OCI-LY1 (cell line): ENCODE measurements at regions not wholly inside any gene's neighbourhood (a gene's known extent, or its start where the extent isn't known, plus 50 kb on each side); places are given as distances from the start of the nearest gene placed in this dataset.

Source experiments
- H2AFZ ChIP-seq: fragments of 200-600 bp; sonication (generic), shearing (Covaris generic); 2 replicates; pipeline ENCODE4 v1.6.0; 2014; ENCODE audit warnings: antibody characterized with exemption, mild to moderate bottlenecking, low read length
- H3F3A ChIP-seq: fragments of 200-600 bp; sonication (generic), shearing (Covaris generic); 2 replicates; pipeline ENCODE4 v1.6.0; 2014; ENCODE audit warnings: mild to moderate bottlenecking, antibody characterized with exemption, low read length, moderate library complexity; ENCODE audit not compliant: insufficient read depth
- H3K27ac ChIP-seq: fragments of 200-600 bp; sonication (generic); 2 replicates; pipeline ENCODE4 v1.5.1; 2014; ENCODE audit warnings: low read length, mixed run types, mild to moderate bottlenecking, low read depth; ENCODE audit not compliant: poor library complexity, severe bottlenecking
- H3K27me3 ChIP-seq: fragments of 200-600 bp; sonication (generic); 2 replicates; pipeline ENCODE4 v1.6.0; 2014; ENCODE audit warnings: antibody characterized with exemption, mild to moderate bottlenecking, low read length, moderate library complexity; ENCODE audit not compliant: insufficient read depth
- H3K36me3 ChIP-seq: fragments of 200-600 bp; sonication (generic); 2 replicates; pipeline ENCODE4 v1.6.1; 2014; ENCODE audit warnings: mild to moderate bottlenecking, antibody characterized with exemption, low read length, moderate library complexity, mixed read lengths; ENCODE audit not compliant: insufficient read depth
- H3K4me1 ChIP-seq: fragments of 200-600 bp; sonication (generic); 2 replicates; pipeline ENCODE4 v1.5.1; 2014; ENCODE audit warnings: mild to moderate bottlenecking, low read length, moderate library complexity; ENCODE audit not compliant: insufficient read depth, severe bottlenecking
- H3K4me2 ChIP-seq: fragments of 200-600 bp; sonication (generic), shearing (Covaris generic); 2 replicates; pipeline ENCODE4 v1.6.1; 2014; ENCODE audit warnings: low read length
- H3K4me3 ChIP-seq: fragments of 200-600 bp; sonication (generic); 2 replicates; pipeline ENCODE4 v1.5.1; 2014; ENCODE audit warnings: low read length, low read depth, mild to moderate bottlenecking, mixed read lengths; ENCODE audit not compliant: poor library complexity, severe bottlenecking
- H3K79me2 ChIP-seq: fragments of 200-600 bp; shearing (Covaris generic); 2 replicates; pipeline ENCODE4 v1.6.1; 2016; ENCODE audit warnings: mixed run types, low read length, mixed read lengths; ENCODE audit not compliant: insufficient read depth
- H3K9ac ChIP-seq: fragments of 200-600 bp; sonication (generic), shearing (Covaris generic); 2 replicates; pipeline ENCODE4 v1.6.1; 2014; ENCODE audit warnings: mild to moderate bottlenecking, low read length, mixed read lengths
- H3K9me2 ChIP-seq: fragments of 200-600 bp; sonication (generic), shearing (Covaris generic); 2 replicates; pipeline ENCODE4 v1.6.1; 2014; ENCODE audit warnings: low read depth, mild to moderate bottlenecking, low read length, mixed read lengths
- H3K9me3 ChIP-seq: fragments of 200-600 bp; shearing (Covaris generic); 2 replicates; pipeline ENCODE4 v1.6.1; 2014; ENCODE audit warnings: low read length, mixed read lengths
- H4K20me1 ChIP-seq: fragments of 200-600 bp; sonication (generic), shearing (Covaris generic); 2 replicates; pipeline ENCODE4 v1.6.0; 2016; ENCODE audit warnings: mild to moderate bottlenecking, low read length; ENCODE audit not compliant: insufficient read depth
- EZH2 ChIP-seq: fragments of 200-600 bp; sonication (generic), shearing (Covaris generic); IDR thresholded peaks from 2 replicates; pipeline ENCODE4 v1.8.0; 2017; ENCODE audit warnings: borderline replicate concordance, mixed run types, mild to moderate bottlenecking, antibody characterized with exemption, low read length, moderate library complexity, mixed read lengths
- TF ChIP-seq, protein P1 (sequence below): fragments of 200-600 bp; sonication (generic), shearing (Covaris generic); IDR thresholded peaks from 2 replicates; pipeline ENCODE4 v1.5.1; 2017; ENCODE audit warnings: mild to moderate bottlenecking, antibody characterized with exemption, low read length, moderate library complexity, mixed read lengths

DNA sequence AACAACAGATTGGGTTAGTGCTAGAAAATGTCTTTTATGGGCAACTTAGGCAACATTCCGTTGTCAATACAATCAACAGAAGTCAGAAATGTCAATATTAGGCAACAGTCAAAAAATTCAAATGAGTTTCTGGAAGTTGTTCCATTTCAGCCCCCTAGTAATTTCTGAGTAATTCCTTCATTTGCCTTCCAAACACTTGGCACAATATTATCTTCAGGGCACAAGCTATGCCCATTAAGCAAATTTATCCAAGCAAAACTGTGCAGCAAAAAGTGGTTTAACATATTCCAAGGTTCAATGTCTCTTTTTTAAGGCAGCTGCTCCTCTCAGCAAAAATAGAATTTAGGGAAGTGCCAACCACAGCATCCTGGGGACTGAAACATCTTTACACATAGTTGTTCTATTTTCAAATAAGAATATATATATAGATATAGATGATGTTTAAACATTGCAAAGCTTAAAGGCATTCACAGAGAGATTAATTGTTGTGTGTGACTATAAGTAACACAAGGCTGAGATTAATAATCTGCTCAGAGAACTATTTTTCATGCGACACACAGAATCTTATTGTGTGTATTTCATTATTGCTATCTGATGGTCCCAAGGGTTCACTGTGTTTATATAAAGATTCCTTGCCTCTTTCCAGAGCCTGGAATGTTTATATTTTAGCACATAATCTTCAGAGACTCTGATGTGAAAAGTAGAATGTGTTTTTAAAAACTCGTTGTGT is 75.2 kb upstream of the ADTRP start:
- Histone ChIP-seq H2AFZ (no peak overlapping the region), H3K36me3 (no peaks in the 10 kb centered on the region), H3K4me3 (no peak overlapping the region), H3K4me1 (no peaks in the 10 kb centered on the region), H3K9me3 (0 out of 2 replicates have a peak, but pooled peaks cover 2% of the 10 kb centered on the region), H3K9ac (no peak overlapping the region), H3K4me2 (no peak overlapping the region), H3K9me2 (no peaks in the 10 kb centered on the region), H4K20me1 (no peaks in the 10 kb centered on the region), H3K79me2 (no peaks in the 10 kb centered on the region), H3K27me3 (no peaks in the 10 kb centered on the region), H3F3A (no peaks in the 10 kb centered on the region), H3K27ac (no peak overlapping the region)
- TF ChIP-seq EZH2 = no peak
- TF ChIP-seq, protein P1, sequence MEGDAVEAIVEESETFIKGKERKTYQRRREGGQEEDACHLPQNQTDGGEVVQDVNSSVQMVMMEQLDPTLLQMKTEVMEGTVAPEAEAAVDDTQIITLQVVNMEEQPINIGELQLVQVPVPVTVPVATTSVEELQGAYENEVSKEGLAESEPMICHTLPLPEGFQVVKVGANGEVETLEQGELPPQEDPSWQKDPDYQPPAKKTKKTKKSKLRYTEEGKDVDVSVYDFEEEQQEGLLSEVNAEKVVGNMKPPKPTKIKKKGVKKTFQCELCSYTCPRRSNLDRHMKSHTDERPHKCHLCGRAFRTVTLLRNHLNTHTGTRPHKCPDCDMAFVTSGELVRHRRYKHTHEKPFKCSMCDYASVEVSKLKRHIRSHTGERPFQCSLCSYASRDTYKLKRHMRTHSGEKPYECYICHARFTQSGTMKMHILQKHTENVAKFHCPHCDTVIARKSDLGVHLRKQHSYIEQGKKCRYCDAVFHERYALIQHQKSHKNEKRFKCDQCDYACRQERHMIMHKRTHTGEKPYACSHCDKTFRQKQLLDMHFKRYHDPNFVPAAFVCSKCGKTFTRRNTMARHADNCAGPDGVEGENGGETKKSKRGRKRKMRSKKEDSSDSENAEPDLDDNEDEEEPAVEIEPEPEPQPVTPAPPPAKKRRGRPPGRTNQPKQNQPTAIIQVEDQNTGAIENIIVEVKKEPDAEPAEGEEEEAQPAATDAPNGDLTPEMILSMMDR = no peak

DNA sequence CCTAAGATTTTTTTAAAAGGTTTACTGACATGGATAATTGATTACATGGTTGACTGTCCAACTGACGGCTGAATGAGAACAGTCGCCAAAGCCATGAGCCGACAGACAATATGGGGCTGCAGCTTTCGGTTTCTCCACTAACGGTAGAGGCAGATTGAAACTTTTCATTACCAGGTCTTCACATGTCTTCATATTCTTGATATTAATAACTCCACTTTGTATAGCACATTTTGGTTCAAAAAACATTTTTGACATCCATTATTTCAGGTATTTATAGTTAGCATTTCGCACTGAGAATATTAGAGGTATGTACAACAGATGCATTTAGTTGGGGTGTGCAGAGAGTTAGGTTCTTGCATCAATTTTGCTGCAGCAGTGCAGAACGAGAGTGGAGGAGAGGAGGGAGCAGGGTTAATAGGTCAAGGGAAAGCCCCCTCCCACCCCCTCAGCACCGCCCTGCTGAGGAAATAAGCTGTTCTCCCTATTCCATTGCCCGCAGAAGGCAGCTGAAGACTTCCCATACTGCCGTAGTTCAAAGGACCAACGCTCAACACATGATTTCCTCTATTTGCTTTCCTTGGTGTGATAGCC is 73.6 kb upstream of the ADTRP start:
- 0 out of 2 replicates have a peak, but pooled peaks cover 2% of the 10 kb centered on the region for H3K9me3 ChIP-seq
- H4K20me1 ChIP-seq = no peaks in the 10 kb centered on the region
- no peaks in the 10 kb centered on the region for H3K27me3 ChIP-seq
- no peak overlapping the region for H3K4me3 ChIP-seq
- no peaks in the 10 kb centered on the region for H3F3A ChIP-seq
- TF ChIP-seq EZH2 = no peak
- TF ChIP-seq, protein P1 = no peak
- no peak overlapping the region for H3K27ac ChIP-seq
- no peak overlapping the region for H2AFZ ChIP-seq
- H3K36me3 ChIP-seq = no peaks in the 10 kb centered on the region
- no peaks in the 10 kb centered on the region for H3K79me2 ChIP-seq
- no peak overlapping the region for H3K4me2 ChIP-seq
- H3K9me2 ChIP-seq = no peaks in the 10 kb centered on the region
- no peaks in the 10 kb centered on the region for H3K4me1 ChIP-seq
- no peak overlapping the region for H3K9ac ChIP-seq

DNA sequence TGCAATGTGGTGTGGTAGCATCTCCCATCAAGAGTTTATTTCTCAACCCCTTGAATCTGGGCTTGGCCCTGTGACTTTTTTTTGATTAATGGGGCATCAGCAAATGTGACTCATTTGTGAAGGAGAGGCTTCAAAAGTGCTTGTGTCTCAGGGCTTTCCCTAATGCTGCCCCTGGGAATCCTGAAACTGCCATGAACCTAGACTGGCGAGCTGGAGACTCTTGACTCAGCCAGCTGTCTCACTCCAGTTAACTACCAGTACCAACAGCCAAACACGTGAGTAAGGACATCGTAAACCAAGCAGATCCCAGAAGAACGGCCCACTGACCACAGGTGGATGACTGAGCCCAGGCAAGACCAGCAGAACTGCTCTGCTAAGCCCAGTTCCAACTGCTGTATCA is 72.8 kb upstream of the ADTRP start:
- H3K27ac ChIP-seq = no peak overlapping the region
- no peaks in the 10 kb centered on the region for H3K4me1 ChIP-seq
- H2AFZ ChIP-seq = no peak overlapping the region
- no peaks in the 10 kb centered on the region for H4K20me1 ChIP-seq
- no peak overlapping the region for H3K9ac ChIP-seq
- TF ChIP-seq EZH2 = no peak
- TF ChIP-seq, protein P1 = no peak
- no peaks in the 10 kb centered on the region for H3K79me2 ChIP-seq
- no peaks in the 10 kb centered on the region for H3K27me3 ChIP-seq
- 0 out of 2 replicates have a peak, but pooled peaks cover under 1% of the 10 kb centered on the region for H3K9me3 ChIP-seq
- no peaks in the 10 kb centered on the region for H3F3A ChIP-seq
- no peak overlapping the region for H3K4me2 ChIP-seq
- no peak overlapping the region for H3K4me3 ChIP-seq
- no peaks in the 10 kb centered on the region for H3K36me3 ChIP-seq
- no peaks in the 10 kb centered on the region for H3K9me2 ChIP-seq
